ENCODE measurements at regions not wholly inside any gene's neighbourhood (a gene's known extent, or its start where the extent isn't known, plus 50 kb on each side); places are given as distances from the start of the nearest gene placed in this dataset.

DNA sequence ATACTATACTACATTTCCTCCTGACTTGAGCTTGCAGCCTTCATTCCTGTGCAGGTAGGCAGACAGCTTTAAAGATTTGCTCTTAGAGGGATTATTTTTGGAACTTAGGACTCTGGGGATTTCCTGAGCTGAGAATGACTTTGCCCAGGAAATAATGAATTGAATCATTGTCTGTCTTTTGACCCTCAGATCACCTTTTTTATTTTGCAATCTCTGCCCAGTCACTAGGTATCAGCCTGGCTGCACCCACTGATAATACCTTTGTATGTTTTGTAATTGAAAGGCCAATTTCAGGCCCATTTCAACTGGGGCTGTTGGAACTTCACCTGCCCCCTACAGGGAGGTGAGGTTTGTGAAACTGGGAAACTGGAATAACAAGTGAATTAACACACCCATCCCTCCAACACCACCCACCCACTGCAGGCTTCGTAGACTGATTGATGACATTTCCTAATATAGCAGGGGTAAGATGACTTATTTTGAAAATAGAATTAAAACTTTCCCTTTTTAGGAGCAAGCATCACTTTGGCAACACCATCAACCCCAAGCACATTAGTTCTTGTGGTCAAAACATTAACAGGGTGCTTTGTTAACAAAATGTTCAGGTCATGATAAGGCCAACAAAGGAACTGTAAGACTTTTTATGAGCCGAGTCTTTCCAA is 157.1 kb upstream of the CENPW start:
- TF ChIP-seq, protein P1, sequence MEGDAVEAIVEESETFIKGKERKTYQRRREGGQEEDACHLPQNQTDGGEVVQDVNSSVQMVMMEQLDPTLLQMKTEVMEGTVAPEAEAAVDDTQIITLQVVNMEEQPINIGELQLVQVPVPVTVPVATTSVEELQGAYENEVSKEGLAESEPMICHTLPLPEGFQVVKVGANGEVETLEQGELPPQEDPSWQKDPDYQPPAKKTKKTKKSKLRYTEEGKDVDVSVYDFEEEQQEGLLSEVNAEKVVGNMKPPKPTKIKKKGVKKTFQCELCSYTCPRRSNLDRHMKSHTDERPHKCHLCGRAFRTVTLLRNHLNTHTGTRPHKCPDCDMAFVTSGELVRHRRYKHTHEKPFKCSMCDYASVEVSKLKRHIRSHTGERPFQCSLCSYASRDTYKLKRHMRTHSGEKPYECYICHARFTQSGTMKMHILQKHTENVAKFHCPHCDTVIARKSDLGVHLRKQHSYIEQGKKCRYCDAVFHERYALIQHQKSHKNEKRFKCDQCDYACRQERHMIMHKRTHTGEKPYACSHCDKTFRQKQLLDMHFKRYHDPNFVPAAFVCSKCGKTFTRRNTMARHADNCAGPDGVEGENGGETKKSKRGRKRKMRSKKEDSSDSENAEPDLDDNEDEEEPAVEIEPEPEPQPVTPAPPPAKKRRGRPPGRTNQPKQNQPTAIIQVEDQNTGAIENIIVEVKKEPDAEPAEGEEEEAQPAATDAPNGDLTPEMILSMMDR (IDR thresholded peaks at IDR 0.05): no peak
- H4K20me1 ChIP-seq (ENCODE audit: insufficient read depth, low read length): no peaks in the 10 kb centered on the region
- H3K9me3 ChIP-seq (replicated peaks in 1 of 2; ENCODE audit: control insufficient read depth in 1 of 2, insufficient read depth in 1 of 2, low read length in 2 of 2): no peaks in the 10 kb centered on the region
- Mint-ChIP-seq H3K27ac (no peak overlapping the region), H3K4me3 (no peak overlapping the region), H3K27me3 (ENCODE audit: low read depth in 3 of 3) (peaks cover 0 to 1% (median 0%) of the 10 kb centered on the region in 3 donors), H3K4me1 (peaks cover 4% of the 10 kb centered on the region), H3K9me3 (peaks cover 0 to 2% (median 0%) of the 10 kb centered on the region in 7 donors), H3K36me3 (no peaks in the 10 kb centered on the region)
- intact Hi-C loops (cut with micrococcal nuclease): no loop called here
- H3K4me1 ChIP-seq (ENCODE audit: control insufficient read depth in 1 of 2, insufficient read depth in 2 of 2, low read length in 2 of 2): peaks cover 0 to 3% of the 10 kb centered on the region in 2 donors
- no peaks in the 10 kb centered on the region for H3K27me3 ChIP-seq (ENCODE audit: control insufficient read depth in 2 of 2, insufficient read depth in 2 of 2, low read length in 2 of 2)
- no peak overlapping the region for H3K4me3 ChIP-seq (replicated peaks in 1 of 3; ENCODE audit: low read depth in 2 of 3, low read length in 3 of 3)
- no peak overlapping the region for H3K4me2 ChIP-seq (replicated peaks; ENCODE audit: extremely low read depth, low read length, poor library complexity, severe bottlenecking)
- no peak for DNase-seq
- no peak overlapping the region for H3K9ac ChIP-seq (ENCODE audit: insufficient read depth, low read length, poor library complexity, severe bottlenecking)
- no CpG with 5 or more reads among the region's 2 CpGs for WGBS (ENCODE audit: insufficient coverage)
- no peak overlapping the region for H2AFZ ChIP-seq (ENCODE audit: insufficient read depth, low read depth, low read length, poor library complexity, severe bottlenecking)
- no peaks in the 10 kb centered on the region for H3K36me3 ChIP-seq (replicated peaks in 1 of 2; ENCODE audit: control insufficient read depth in 1 of 2, insufficient read depth in 2 of 2, low read length in 2 of 2)
- H3K27ac ChIP-seq (ENCODE audit: low read depth in 1 of 2, low read length in 2 of 2): no peak overlapping the region
- no peaks in the 10 kb centered on the region for H3K79me2 ChIP-seq (ENCODE audit: insufficient read depth, low read length)

DNA sequence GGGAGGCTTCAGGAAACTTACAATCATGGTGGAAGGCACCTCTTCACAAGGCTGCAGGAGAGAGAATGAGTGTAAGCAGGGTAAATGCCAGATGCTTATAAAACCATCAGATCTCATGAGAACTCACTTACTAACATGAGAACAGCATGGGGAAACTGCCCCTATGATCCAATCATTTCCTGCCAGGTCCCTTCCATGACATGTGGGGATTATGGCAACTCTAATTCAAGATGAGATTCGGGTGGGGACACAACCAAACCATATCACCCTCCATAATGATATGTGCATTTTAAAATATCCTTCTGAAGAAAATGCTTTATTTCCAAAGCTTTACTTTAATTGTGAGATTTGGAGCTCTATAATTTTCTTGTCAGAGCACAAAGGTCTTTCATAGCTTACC is 154.1 kb upstream of the CENPW start:
- H3K27ac Mint-ChIP-seq: no peak overlapping the region
- H3K9me3 Mint-ChIP-seq: no peaks in the 10 kb centered on the region
- Histone ChIP-seq H3K27ac (ENCODE audit: low read depth in 1 of 2, low read length in 2 of 2) (no peak overlapping the region), H3K36me3 (replicated peaks in 1 of 2; ENCODE audit: control insufficient read depth in 1 of 2, insufficient read depth in 2 of 2, low read length in 2 of 2) (no peaks in the 10 kb centered on the region), H4K20me1 (ENCODE audit: insufficient read depth, low read length) (no peaks in the 10 kb centered on the region), H3K4me3 (replicated peaks in 1 of 3; ENCODE audit: low read depth in 2 of 3, low read length in 3 of 3) (no peak overlapping the region), H3K4me2 (replicated peaks; ENCODE audit: extremely low read depth, low read length, poor library complexity, severe bottlenecking) (no peak overlapping the region), H3K4me1 (ENCODE audit: control insufficient read depth in 1 of 2, insufficient read depth in 2 of 2, low read length in 2 of 2) (no peaks in the 10 kb centered on the region), H3K9me3 (replicated peaks in 1 of 2; ENCODE audit: control insufficient read depth in 1 of 2, insufficient read depth in 1 of 2, low read length in 2 of 2) (no peaks in the 10 kb centered on the region), H3K27me3 (ENCODE audit: control insufficient read depth in 2 of 2, insufficient read depth in 2 of 2, low read length in 2 of 2) (no peaks in the 10 kb centered on the region), H3K79me2 (ENCODE audit: insufficient read depth, low read length) (no peaks in the 10 kb centered on the region), H2AFZ (ENCODE audit: insufficient read depth, low read depth, low read length, poor library complexity, severe bottlenecking) (no peak overlapping the region), H3K9ac (ENCODE audit: insufficient read depth, low read length, poor library complexity, severe bottlenecking) (no peak overlapping the region)
- no peak overlapping the region for H3K4me3 Mint-ChIP-seq
- H3K36me3 Mint-ChIP-seq: no peaks in the 10 kb centered on the region
- no peak for DNase-seq
- no CpG with 5 or more reads among the region's 1 CpG for WGBS (ENCODE audit: insufficient coverage)
- H3K4me1 Mint-ChIP-seq: no peaks in the 10 kb centered on the region
- intact Hi-C loops (cut with micrococcal nuclease): no loop called here
- peaks cover 0 to 1% (median 0%) of the 10 kb centered on the region in 3 donors for H3K27me3 Mint-ChIP-seq (ENCODE audit: low read depth in 3 of 3)
- TF ChIP-seq, protein P1 (IDR thresholded peaks at IDR 0.05): no peak
